Neutrophil (primary cell): ENCODE measurements at regions not wholly inside any gene's neighbourhood (a gene's known extent, or its start where the extent isn't known, plus 50 kb on each side); places are given as distances from the start of the nearest gene placed in this dataset.

Source experiments
- H3K27ac ChIP-seq: fragments of 200-600 bp; sonication (generic); 2 replicates; pipeline ENCODE4 v1.5.1; 2016; ENCODE audit warnings: mild to moderate bottlenecking, moderate library complexity
- H3K27me3 ChIP-seq: fragments of 200-600 bp; sonication (generic); 2 replicates; pipeline ENCODE4 v1.6.0; 2016; ENCODE audit warnings: mild to moderate bottlenecking
- H3K36me3 ChIP-seq: fragments of 200-600 bp; sonication (generic); 2 replicates; pipeline ENCODE4 v1.5.1; 2017
- H3K4me1 ChIP-seq, 2 experiments: fragments of 200-600 bp in 1 of 2; sonication (generic) in 1 of 2; 1 replicate in 1 of 2; 2 replicates in 1 of 2; pipeline versions ENCODE4 v1.5.1 to v1.6.1; 2013 to 2016; ENCODE audit warnings: low read depth in 1 of 2, low read length in 1 of 2, mild to moderate bottlenecking in 1 of 2, moderate library complexity in 1 of 2; ENCODE audit not compliant: control insufficient read depth in 1 of 2, insufficient read depth in 1 of 2
- H3K4me3 ChIP-seq, 2 experiments: fragments of 200-600 bp in 1 of 2; sonication (generic) in 1 of 2; 1 replicate in 1 of 2; 2 replicates in 1 of 2; pipeline ENCODE4 v1.5.1; 2013 to 2016; ENCODE audit warnings: low read depth in 1 of 2, low read length in 1 of 2, mild to moderate bottlenecking in 1 of 2, moderate library complexity in 1 of 2
- H3K9me3 ChIP-seq: fragments of 200-600 bp; sonication (generic); 2 replicates; pipeline ENCODE4 v1.5.1; 2016
- CTCF ChIP-seq: fragments of 200-600 bp; sonication (generic); IDR thresholded peaks from 2 replicates; pipeline ENCODE4 v1.5.1; 2016; ENCODE audit warnings: antibody characterized with exemption

DNA sequence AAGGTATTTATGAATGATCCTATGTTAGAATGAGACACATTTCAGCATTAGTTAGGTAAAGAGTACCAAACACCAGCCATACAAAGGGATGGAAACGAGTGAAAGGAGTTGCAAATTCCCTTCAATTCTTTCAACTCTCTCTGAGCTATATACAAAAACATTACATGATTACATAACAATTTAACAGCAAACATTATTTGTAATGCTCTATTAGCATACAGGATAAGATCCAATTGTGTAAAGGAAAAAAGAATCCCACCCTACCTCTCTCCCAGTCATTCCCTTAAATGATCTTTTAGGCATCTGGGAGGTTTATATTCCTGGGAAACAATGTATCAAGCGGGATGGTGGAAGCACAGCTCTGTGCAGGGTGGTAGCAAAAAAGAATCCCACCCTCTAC, 117.9 kb downstream of the RHOU start:
- Histone ChIP-seq H3K4me1 (peaks cover 0 to 13% of the 10 kb centered on the region in 2 experiments), H3K36me3 (no peaks in the 10 kb centered on the region), H3K4me3 (no peak overlapping the region), H3K27me3 (no peaks in the 10 kb centered on the region), H3K9me3 (no peaks in the 10 kb centered on the region), H3K27ac (no peak overlapping the region)
- no peak for TF ChIP-seq CTCF

GRCh38 chr1:228853637-228854036, 118.4 kb downstream of the RHOU start:
- no peak for TF ChIP-seq CTCF
- Histone ChIP-seq H3K4me3 (no peak overlapping the region), H3K36me3 (no peaks in the 10 kb centered on the region), H3K9me3 (no peaks in the 10 kb centered on the region), H3K4me1 (peaks cover 0 to 13% of the 10 kb centered on the region in 2 experiments), H3K27me3 (no peaks in the 10 kb centered on the region), H3K27ac (no peak overlapping the region)

- H3K4me1 ChIP-seq, result peaks cover 0 to 13% of the 10 kb centered on the region in 2 experiments
- no peak overlapping the region for H3K27ac ChIP-seq
- no peaks in the 10 kb centered on the region for H3K9me3 ChIP-seq
- no peak overlapping the region for H3K4me3 ChIP-seq
- no peak for TF ChIP-seq CTCF
- no peaks in the 10 kb centered on the region for H3K27me3 ChIP-seq
- no peaks in the 10 kb centered on the region for H3K36me3 ChIP-seq
Measured at GRCh38 chr1:228854907-228855306, 119.6 kb downstream of the RHOU start.

GRCh38 chr1:228857611-228858010, 122.3 kb downstream of the RHOU start:
- H3K27ac ChIP-seq, result no peak overlapping the region
- TF ChIP-seq CTCF, result no peak
- no peaks in the 10 kb centered on the region for H3K9me3 ChIP-seq
- no peak overlapping the region for H3K4me3 ChIP-seq
- no peaks in the 10 kb centered on the region for H3K4me1 ChIP-seq
- H3K36me3 ChIP-seq, result no peaks in the 10 kb centered on the region
- H3K27me3 ChIP-seq, result no peaks in the 10 kb centered on the region

DNA sequence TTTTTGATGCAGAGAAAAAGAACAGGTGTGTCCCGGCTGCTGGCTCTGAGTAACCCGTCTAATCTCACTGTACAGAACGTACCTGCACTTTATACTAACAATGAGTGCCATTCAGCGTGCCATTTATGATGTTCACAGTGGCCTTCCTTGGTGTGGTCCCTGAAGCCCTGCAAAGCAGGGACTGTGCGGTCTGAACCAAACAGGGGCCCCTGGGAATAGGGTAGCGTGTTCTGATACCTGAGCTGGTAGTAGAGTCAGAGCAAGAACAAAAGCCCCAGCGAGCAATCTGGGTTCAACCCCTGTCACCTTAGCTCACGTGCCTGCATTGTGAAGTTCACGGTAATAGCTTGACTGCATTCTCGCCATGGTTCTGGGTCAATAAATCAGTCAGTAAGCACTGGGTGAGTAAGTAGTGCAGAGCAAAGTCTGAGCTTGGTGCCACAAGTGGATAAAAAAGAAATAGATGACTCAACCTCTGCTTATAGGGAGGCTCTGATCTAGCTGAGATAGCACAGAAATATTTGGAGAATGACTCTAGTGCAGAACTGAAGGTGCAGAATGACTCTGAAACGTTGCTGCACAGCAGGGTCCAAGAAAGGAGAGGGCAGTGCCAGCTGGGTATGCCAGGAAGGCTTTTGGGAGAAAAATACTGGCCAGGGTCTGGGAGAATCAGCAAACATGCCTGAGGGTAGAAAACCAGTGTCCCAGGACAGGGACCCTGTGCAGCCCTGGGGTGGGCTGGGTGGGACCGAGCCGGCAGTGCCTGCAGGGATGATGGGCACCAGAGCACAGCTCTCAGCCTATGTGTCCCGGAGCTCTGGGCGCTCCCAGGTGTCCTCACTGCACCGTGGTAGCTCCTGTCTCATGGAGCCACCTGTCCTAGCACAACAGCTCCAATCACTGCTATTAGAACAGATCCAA, 125.9 kb downstream of the RHOU start:
- Histone ChIP-seq H3K9me3 (no peaks in the 10 kb centered on the region), H3K4me3 (no peak overlapping the region), H3K27ac (no peak overlapping the region), H3K27me3 (no peaks in the 10 kb centered on the region), H3K4me1 (peaks cover 0 to 3% of the 10 kb centered on the region in 2 experiments), H3K36me3 (no peaks in the 10 kb centered on the region)
- TF ChIP-seq CTCF, result no peak
